Endothelial cell (in vitro differentiated cells): ENCODE measurements at regions not wholly inside any gene's neighbourhood (a gene's known extent, or its start where the extent isn't known, plus 50 kb on each side); places are given as distances from the start of the nearest gene placed in this dataset.

Experiments
- DNase-seq: peaks from one replicate; pipeline ENCODE4 v3.0.0; 2021; ENCODE audit warnings: low spot score
- H3K27ac Mint-ChIP-seq: one replicate; pipeline ENCODE4 v1.8.0; 2021; ENCODE audit warnings: mixed read lengths, inconsistent platforms; ENCODE audit not compliant: unreplicated experiment
- H3K27me3 Mint-ChIP-seq: one replicate; pipeline ENCODE4 v1.8.0; 2021; ENCODE audit warnings: mild to moderate bottlenecking, moderate library complexity, mixed read lengths, inconsistent platforms; ENCODE audit not compliant: unreplicated experiment
- H3K36me3 Mint-ChIP-seq: one replicate; pipeline ENCODE4 v1.8.0; 2021; ENCODE audit warnings: mild to moderate bottlenecking, low read depth, mixed read lengths, inconsistent platforms; ENCODE audit not compliant: unreplicated experiment
- H3K4me1 Mint-ChIP-seq: one replicate; pipeline ENCODE4 v1.8.0; 2021; ENCODE audit warnings: mild to moderate bottlenecking, mixed read lengths, inconsistent platforms; ENCODE audit not compliant: unreplicated experiment
- H3K4me3 Mint-ChIP-seq: one replicate; pipeline ENCODE4 v1.8.0; 2021; ENCODE audit warnings: mild to moderate bottlenecking, mixed read lengths, inconsistent platforms; ENCODE audit not compliant: unreplicated experiment
- H3K9me3 Mint-ChIP-seq: one replicate; pipeline ENCODE4 v1.8.0; 2021; ENCODE audit warnings: mixed read lengths, inconsistent platforms; ENCODE audit not compliant: unreplicated experiment
- TF ChIP-seq, protein P1 (sequence below): fragments of 200-600 bp; sonication (generic); IDR thresholded peaks from one replicate; pipeline ENCODE4 v1.5.0; 2021; ENCODE audit warnings: antibody characterized with exemption; ENCODE audit not compliant: unreplicated experiment

DNA sequence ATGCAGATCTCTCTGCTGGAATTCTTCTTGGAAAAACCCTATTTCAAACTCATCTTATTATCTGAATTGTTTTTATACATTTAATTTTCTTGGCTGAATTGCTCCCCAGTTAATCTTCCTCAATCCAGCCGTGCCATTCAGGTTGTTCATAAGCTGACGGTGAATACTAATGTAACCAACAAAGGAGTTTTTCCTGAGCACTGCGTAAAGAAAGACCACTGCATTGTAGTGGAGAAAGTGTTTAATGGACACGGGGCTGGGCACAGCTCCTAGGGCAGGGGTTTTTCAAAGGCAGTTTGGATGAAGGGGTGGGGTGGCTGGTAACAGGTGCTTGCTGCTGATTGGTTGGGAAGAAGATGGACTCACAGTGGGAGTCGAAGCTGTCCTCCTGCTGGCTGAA lies 820.3 kb downstream of the ADGRL2 start:
- Mint-ChIP-seq H3K9me3 (no peaks in the 10 kb centered on the region), H3K27ac (no peak overlapping the region), H3K4me3 (no peak overlapping the region), H3K36me3 (no peaks in the 10 kb centered on the region), H3K27me3 (no peaks in the 10 kb centered on the region), H3K4me1 (no peaks in the 10 kb centered on the region)
- TF ChIP-seq, protein P1, sequence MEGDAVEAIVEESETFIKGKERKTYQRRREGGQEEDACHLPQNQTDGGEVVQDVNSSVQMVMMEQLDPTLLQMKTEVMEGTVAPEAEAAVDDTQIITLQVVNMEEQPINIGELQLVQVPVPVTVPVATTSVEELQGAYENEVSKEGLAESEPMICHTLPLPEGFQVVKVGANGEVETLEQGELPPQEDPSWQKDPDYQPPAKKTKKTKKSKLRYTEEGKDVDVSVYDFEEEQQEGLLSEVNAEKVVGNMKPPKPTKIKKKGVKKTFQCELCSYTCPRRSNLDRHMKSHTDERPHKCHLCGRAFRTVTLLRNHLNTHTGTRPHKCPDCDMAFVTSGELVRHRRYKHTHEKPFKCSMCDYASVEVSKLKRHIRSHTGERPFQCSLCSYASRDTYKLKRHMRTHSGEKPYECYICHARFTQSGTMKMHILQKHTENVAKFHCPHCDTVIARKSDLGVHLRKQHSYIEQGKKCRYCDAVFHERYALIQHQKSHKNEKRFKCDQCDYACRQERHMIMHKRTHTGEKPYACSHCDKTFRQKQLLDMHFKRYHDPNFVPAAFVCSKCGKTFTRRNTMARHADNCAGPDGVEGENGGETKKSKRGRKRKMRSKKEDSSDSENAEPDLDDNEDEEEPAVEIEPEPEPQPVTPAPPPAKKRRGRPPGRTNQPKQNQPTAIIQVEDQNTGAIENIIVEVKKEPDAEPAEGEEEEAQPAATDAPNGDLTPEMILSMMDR, result no peak
- DNase-seq, result no peak

- H3K9me3 Mint-ChIP-seq, result no peaks in the 10 kb centered on the region
- no peaks in the 10 kb centered on the region for H3K27me3 Mint-ChIP-seq
- TF ChIP-seq, protein P1, result no peak
Measured at GRCh38 chr1:82614090-82614489, 813.4 kb downstream of the ADGRL2 start.

GRCh38 chr1:82612986-82613385 lies 812.3 kb downstream of the ADGRL2 start:
- DNase-seq, result no peak
- TF ChIP-seq, protein P1, result no peak
- Mint-ChIP-seq H3K27me3 (no peaks in the 10 kb centered on the region), H3K4me3 (no peak overlapping the region), H3K27ac (no peak overlapping the region), H3K36me3 (no peaks in the 10 kb centered on the region), H3K4me1 (no peaks in the 10 kb centered on the region), H3K9me3 (no peaks in the 10 kb centered on the region)

More at GRCh38 chr1:82614090-82614489, 813.4 kb downstream of the ADGRL2 start:
- H3K36me3 Mint-ChIP-seq, result no peaks in the 10 kb centered on the region
- H3K4me3 Mint-ChIP-seq, result no peak overlapping the region
- H3K27ac Mint-ChIP-seq, result no peak overlapping the region
- no peaks in the 10 kb centered on the region for H3K4me1 Mint-ChIP-seq
- no peak for DNase-seq

DNA sequence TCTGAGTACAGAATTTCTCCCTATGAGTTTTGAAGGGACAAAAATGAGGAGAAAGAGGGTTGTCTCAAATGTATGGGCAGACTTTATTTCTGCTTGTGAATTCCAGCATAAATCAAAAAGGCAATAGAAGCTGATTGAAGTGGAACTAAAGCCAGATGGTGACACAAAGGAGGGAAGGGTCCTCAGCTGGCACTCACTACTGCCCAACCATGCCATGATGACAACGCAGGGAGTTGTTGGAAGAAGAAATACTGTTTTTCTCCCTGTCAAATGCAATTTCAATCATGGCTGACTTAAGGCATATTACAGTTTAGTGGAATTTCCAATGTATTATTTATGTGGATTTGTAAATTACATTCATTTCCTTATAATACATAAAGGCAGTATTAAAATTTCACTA lies 805.8 kb downstream of the ADGRL2 start:
- no peaks in the 10 kb centered on the region for H3K9me3 Mint-ChIP-seq
- no peaks in the 10 kb centered on the region for H3K4me1 Mint-ChIP-seq
- H3K27ac Mint-ChIP-seq, result no peak overlapping the region
- H3K27me3 Mint-ChIP-seq, result peaks cover 1% of the 10 kb centered on the region
- no peaks in the 10 kb centered on the region for H3K36me3 Mint-ChIP-seq
- TF ChIP-seq, protein P1, result no peak
- no peak for DNase-seq
- H3K4me3 Mint-ChIP-seq, result no peak overlapping the region

DNA sequence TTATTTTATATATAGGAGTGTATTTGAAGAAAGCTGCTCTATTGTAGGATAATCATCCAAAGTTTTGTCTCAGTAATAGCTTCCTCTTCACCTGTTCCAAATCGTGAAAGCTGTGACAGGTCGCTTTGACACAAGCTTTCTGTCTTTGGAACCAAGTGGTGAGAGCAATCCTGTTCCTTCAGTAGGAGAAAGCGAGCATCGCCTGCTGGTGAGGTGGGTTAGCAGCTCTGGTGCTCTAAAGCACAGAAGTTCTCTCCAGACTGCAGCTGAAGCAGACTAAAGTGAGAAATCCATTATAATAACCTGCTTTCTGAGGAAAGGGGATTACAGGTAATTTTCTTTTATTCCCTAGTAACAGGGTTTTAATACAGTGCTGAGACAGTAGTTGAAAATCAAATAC lies 803.8 kb downstream of the ADGRL2 start:
- TF ChIP-seq, protein P1, result no peak
- no peak for DNase-seq
- Mint-ChIP-seq H3K4me3 (no peak overlapping the region), H3K27ac (no peak overlapping the region), H3K27me3 (peaks cover 1% of the 10 kb centered on the region), H3K4me1 (peaks cover 1% of the 10 kb centered on the region), H3K36me3 (no peaks in the 10 kb centered on the region), H3K9me3 (no peaks in the 10 kb centered on the region)
